NCI-H1105 (cell line): ENCODE measurements at regions not wholly inside any gene's neighbourhood (a gene's known extent, or its start where the extent isn't known, plus 50 kb on each side); places are given as distances from the start of the nearest gene placed in this dataset.
"Not testable (repeated sequence)": the region's sequence is repeated elsewhere in the genome, so short reads cannot be mapped to it uniquely, and the experiment has no call there.

Experiments used
- DNase-seq: peaks from one replicate; lab custom pipeline; 2025; lab: John Stamatoyannopoulos, UW

GRCh38 chr16:63129411-63130125 is 1093.3 kb upstream of the CDH8 start:
- DNase-seq: no peak

DNA sequence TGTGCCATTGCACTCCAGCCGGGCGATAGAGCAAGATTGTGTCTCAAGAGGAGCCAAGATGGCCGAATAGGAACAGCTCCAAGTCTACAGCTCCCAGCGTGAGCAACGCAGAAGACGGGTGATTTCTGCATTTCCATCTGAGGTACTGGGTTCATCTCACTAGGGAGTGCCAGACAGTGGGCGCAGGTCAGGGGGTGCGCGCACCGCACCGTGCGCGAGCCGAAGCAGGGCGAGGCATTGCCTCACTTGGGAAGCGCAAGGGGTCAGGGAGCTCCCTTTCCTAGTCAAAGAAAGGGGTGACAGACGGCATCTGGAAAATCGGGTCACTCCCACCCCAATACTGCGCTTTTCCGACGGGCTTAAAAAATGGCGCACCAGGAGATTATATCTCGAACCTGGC is 1083.7 kb upstream of the CDH8 start:
- not testable (repeated sequence) for DNase-seq

- DNase-seq: no peak
Observed at GRCh38 chr16:63100082-63100481, 1063.8 kb upstream of the CDH8 start.

DNA sequence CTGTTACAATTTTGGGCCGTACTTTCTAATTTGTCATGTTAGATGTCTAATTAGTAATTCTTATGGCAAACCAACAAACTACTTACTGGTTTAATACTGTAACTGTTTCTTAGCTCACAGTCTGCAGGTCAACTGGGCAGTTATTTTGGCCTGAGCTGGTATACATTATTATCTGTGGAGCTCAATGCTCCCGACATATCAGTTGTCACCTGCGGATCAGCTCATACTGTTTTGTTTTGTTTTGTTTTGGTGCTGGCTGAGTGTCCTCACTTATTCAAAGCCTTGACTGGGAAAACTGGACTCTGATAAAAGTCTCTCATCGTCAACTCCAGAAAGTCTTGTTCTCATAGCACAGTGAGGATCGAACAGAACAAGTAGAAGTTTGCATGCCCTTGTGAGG is 1060.6 kb upstream of the CDH8 start:
- no peak for DNase-seq

DNA sequence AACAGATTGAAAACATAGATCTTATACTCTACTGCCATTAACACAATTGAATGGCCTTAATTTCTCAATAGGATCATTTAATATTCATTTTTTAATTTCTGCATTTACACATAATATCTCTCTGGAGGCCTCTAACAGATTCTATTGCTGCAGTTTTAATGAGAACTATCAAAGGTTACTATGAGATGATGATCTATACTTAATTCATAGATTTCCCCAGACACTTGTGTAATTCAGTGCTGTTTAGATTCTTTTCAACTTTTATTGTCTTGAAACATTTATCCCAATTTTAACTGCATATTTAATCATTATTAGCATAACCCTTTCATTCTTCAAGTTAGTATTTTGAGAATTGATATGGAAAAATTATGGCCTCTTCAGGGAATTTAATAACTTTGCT is 1056.5 kb upstream of the CDH8 start:
- DNase-seq: no peak

DNA sequence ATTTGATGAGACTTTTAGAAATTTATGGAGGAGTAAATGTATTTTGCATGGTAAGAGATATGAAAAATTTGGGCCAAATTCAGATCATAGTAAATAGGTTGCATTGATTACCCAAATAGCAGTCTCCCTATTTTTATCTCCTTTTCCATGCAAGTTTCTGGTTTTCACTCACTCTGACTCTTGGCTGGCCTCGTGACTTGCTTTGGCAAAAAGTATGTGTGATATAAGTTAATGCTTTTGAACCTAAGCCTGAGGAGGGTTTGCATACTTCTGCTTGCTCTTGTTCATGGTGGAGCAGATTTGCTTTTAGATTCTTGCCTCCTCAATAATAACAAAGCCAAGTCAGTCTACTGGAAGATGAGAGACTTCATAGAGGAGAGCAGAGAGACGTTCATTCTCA is 1045.9 kb upstream of the CDH8 start:
- no peak for DNase-seq

GRCh38 chr16:63080746-63081145 is 1044.5 kb upstream of the CDH8 start:
- no peak for DNase-seq

GRCh38 chr16:63069047-63069446 is 1032.8 kb upstream of the CDH8 start:
- DNase-seq: no peak

- DNase-seq: no peak
Observed at GRCh38 chr16:63067141-63067540, 1030.9 kb upstream of the CDH8 start.

DNA sequence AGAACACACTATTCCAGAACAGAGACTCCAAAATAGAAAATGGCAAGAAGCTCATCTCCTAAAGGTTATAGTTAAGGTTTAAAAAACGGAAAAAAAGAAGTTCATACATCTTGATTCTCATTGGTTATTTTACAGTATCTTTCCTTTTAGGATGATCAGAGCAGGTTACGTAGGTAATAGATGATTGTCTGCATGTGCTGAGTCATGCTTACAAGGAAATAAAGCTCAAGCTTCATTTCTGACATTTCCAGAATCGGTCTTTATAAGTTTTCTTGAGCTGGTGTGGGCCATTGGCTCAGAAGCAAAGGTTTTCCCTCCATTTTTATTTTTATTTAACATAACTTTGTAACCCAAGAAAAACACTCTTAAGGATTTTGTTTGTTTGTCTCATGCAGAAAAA is 1030.3 kb upstream of the CDH8 start:
- DNase-seq: no peak

DNA sequence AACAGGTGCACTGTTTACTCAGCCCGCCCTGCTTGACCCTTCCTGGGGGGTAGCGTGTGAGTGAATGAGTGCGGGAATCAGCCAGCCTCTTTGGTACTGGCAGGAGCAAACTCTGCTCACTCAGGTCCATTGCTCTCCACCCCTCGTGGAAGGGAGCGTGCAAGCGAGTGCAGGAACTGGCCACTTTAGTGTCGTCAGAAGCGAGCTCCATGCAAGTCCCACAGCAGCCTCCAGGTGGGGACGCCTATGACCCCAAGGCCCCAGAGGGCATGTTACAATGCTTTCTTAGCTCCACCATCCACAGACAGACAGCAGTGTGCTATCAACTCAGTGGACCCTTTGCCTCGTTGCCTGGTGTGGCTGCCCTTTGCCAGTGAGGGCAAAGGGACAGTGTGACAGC is 1025.1 kb upstream of the CDH8 start:
- no peak for DNase-seq

DNA sequence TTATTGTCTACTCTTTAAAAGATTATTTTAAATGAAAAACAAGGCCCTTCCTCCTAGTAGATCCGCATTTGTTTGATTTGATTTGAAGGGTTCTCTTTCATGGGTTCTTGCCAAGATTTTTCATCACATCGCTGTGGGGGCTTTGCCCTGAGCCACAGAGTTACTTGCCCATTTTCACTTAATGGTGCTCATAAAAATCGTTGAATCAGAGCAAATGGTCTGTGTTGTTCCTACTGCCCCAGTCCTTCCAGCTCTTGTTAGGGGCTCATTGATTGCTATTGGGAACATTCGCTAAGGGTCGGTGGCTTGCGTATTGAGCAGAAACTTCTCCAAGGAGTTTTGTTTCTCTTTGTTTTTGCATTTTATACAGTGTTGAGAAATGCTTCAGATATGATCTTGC is 1023.4 kb upstream of the CDH8 start:
- DNase-seq: no peak

- DNase-seq: no peak
Observed at GRCh38 chr16:63057341-63057740, 1021.1 kb upstream of the CDH8 start.

GRCh38 chr16:63050391-63050790 is 1014.2 kb upstream of the CDH8 start:
- no peak for DNase-seq

DNA sequence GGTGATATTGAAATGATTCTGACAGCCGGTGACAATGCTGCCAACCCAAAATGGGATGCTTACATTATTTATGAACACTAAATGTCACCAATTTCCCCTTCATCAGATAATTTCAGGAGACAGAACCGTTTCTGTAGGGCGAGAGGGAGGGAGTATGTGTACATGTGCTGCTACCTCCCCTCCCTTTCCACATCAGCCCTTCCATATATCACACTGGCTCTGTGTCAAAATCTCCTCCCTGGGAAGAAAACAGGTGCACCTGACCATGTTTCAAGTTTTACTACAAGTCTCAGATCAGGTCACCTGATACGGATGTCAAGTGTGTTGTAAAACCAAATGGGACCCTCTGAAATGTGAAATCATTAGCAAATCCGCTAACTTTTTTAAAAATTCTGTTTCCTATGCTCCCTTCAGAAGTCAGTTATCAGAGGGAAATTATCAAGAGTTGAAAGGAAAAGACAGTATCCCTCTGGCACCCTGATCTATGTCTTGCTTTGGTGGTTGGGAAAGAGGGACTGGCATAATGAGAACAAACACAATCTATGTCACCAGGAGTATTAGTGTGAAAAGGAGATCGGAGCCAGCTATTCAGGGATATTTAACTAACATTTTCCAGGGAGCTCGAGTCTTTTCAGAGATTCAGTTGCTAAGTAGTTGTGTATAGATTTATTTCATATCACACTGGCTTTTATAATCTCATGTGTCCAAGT is 1002.3 kb upstream of the CDH8 start:
- peak; percentile 11 for DNase-seq

GRCh38 chr16:63037761-63038396 is 1001.6 kb upstream of the CDH8 start:
- no peak for DNase-seq

- DNase-seq: no peak
Observed at GRCh38 chr16:63018581-63019223, 982.5 kb upstream of the CDH8 start.

- DNase-seq: no peak
Observed at GRCh38 chr16:63008688-63009087, 972.5 kb upstream of the CDH8 start.

DNA sequence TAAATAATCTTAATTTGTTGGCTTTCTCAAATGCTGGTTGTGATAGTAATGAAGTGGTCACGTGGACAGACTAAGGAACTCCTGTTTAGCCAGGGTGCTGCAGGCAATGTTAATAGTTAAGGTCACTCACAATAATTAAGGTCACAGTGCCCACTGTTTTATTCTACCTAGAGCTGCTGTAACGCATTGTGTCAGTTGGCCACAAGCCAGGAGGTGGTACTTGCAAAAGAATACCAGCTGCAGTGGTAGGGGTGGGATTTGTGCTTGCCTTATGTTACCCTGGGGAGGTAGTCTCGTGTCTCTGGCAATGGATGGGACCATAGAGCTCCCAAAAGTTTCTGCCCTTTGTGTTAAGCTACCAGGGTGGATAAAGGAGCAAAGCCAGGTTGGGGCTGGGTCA is 969.1 kb upstream of the CDH8 start:
- no peak for DNase-seq

DNA sequence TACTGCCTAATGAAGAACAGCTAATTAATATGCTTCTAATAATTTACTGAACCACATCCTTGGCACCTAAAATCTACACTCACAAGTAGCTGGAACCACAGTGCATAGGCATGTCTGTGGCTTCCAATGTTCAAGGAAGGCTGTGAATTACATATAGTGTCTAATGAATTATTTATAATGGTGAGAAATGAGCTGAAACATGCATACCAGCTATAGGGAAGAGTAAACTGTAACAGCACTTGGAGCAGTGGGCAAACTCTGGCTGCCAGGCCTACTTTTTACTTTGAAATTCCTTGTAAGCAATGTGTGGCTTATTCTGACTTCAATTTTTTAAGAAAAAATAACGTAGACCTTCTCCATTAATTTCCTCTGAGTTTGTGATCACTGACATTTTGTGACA is 953.2 kb upstream of the CDH8 start:
- no peak for DNase-seq

DNA sequence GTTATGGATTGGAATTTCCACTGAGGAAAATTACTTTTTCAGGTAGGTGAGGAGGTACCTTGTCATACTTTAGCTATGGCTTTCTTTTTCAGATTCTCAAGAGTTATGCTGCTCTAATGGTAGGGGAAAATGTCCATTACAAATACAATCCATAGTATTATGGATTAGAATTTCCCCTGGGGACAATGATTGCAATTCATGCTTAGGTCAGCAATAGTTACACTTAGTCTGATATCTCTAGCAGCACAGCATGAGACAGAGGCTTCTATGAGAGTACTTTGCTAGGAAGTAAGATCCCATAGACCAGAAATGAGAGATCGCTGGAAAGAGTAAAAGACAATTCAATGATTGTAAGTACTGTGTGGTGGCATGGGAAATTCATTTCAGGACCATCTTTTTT is 949.5 kb upstream of the CDH8 start:
- DNase-seq: no peak

- no peak for DNase-seq
Observed at GRCh38 chr16:62978451-62978850, 942.2 kb upstream of the CDH8 start.

DNA sequence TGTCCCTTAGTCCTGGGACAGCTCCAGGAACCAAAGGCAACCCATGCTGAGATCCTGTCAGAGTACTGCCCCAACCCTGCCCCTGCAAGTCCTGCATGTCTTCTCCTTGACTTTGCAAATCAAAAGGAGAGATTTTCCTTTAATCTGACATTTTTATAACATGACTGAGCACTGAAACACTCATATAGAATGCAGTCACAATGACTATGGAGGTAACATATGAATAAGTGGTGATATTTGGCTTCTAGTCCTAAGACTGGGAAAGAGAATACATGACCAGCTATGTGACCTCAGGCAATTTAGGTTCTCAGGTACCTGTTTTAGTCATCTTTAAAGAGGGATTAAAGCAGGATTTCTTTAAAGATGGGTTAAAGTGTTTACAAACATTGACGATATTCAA is 941.6 kb upstream of the CDH8 start:
- no peak for DNase-seq
